PC-9 (cell line): ENCODE measurements at regions not wholly inside any gene's neighbourhood (a gene's known extent, or its start where the extent isn't known, plus 50 kb on each side); places are given as distances from the start of the nearest gene placed in this dataset.

Experiments used
- BruUV-seq: library from RNA; stranded (reverse); fragments of 400-500 nt; replicated peaks from 2 replicates; lab custom pipeline; 2021; lab: Mats Ljungman, UMichigan
- CTCF ChIA-PET: fragments of 300-600 bp; sonication (Branson Sonifier 250); formaldehyde crosslinking; loops from one replicate; lab custom pipeline; 2022; ENCODE audit warnings: antibody characterized with exemption; lab: Charles Lee
- POLR2A ChIA-PET: fragments of 300-600 bp; sonication (Branson Sonifier 250); formaldehyde crosslinking; loops from one replicate; lab custom pipeline; 2022; ENCODE audit warnings: antibody characterized with exemption; ENCODE audit not compliant: unreplicated experiment; lab: Charles Lee
- DNase-seq, 2 experiments: peaks; one replicate each; pipeline versions ENCODE4 v3.0.0 to v3.0.0-alpha.2; 2015 to 2022; ENCODE audit warnings: mixed read lengths in 1 of 2
- H2AFZ ChIP-seq: fragments of 200-600 bp; sonication (generic); 2 replicates; pipeline ENCODE4 v1.8.1; 2017; ENCODE audit warnings: antibody characterized with exemption
- H3F3A ChIP-seq: fragments of 200-600 bp; sonication (generic); 2 replicates; pipeline ENCODE4 v1.8.1; 2017; ENCODE audit warnings: antibody characterized with exemption, mild to moderate bottlenecking, low read depth; ENCODE audit not compliant: insufficient read depth
- H3K27ac ChIP-seq: fragments of 200-600 bp; sonication (generic); 2 replicates; pipeline ENCODE4 v1.6.1; 2016; ENCODE audit warnings: mixed run types
- H3K27me3 ChIP-seq: fragments of 200-600 bp; sonication (generic); 2 replicates; pipeline ENCODE4 v1.6.1; 2016; ENCODE audit warnings: low read depth, mixed run types; ENCODE audit not compliant: insufficient read depth
- H3K36me3 ChIP-seq: fragments of 200-600 bp; sonication (generic); 2 replicates; pipeline ENCODE4 v1.6.1; 2016; ENCODE audit warnings: low read depth, mixed run types
- H3K4me1 ChIP-seq: fragments of 200-600 bp; sonication (generic); replicated peaks from 2 replicates; pipeline ENCODE4 v1.6.1; 2016; ENCODE audit warnings: mixed run types; ENCODE audit not compliant: insufficient read depth
- H3K4me2 ChIP-seq: fragments of 200-600 bp; sonication (generic); 2 replicates; pipeline ENCODE4 v1.6.1; 2017; ENCODE audit warnings: mixed run types
- H3K4me3 ChIP-seq: fragments of 200-600 bp; sonication (generic); 2 replicates; pipeline ENCODE4 v1.6.1; 2016; ENCODE audit warnings: mixed run types
- H3K79me2 ChIP-seq: fragments of 200-600 bp; sonication (generic); 2 replicates; pipeline ENCODE4 v1.6.1; 2017; ENCODE audit warnings: low read depth, mixed run types
- H3K9me2 ChIP-seq: fragments of 200-600 bp; sonication (generic); 2 replicates; pipeline ENCODE4 v1.8.1; 2017; ENCODE audit warnings: mild to moderate bottlenecking; ENCODE audit not compliant: insufficient read depth
- H3K9me3 ChIP-seq: fragments of 200-600 bp; sonication (generic); 2 replicates; pipeline ENCODE4 v1.8.1; 2016; ENCODE audit warnings: low read depth; ENCODE audit not compliant: insufficient read depth
- H4K20me1 ChIP-seq: fragments of 200-600 bp; sonication (generic); 2 replicates; pipeline ENCODE4 v1.8.1; 2017; ENCODE audit not compliant: insufficient read depth
- EZH2 ChIP-seq: fragments of 200-600 bp; sonication (generic); IDR thresholded peaks from 2 replicates; pipeline ENCODE4 v1.8.0; 2017; ENCODE audit warnings: antibody characterized with exemption, low read depth
- intact Hi-C: fragments of 100-400 bp; cut with micrococcal nuclease; formaldehyde crosslinking; loops from one replicate; pipeline ENCODE4 v1.10.0; 2022; ENCODE audit not compliant: unreplicated experiment
- TF ChIP-seq, protein P1 (sequence below): fragments of 200-600 bp; sonication (generic); conservative IDR thresholded peaks from 2 replicates; pipeline ENCODE4 v1.6.1; 2017; ENCODE audit warnings: mixed run types, antibody characterized with exemption, mild to moderate bottlenecking, moderate library complexity

DNA sequence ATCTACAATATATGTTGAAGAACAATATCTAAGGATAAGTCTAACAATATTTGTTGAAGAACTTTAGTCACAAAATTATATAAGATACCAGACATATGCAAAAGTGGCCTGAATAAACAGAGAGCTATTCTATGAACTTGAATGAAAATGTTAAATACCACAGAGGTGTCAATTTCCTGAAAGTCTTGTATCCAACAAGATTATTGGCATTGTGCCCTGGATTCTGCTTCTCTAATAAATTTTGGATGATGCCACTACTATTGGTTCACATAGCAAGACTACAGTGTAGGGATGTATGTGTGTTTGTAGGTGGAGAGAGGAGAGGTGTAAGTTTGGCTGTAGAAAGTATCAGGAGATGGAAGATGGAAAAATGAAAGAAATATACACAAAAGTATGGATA lies 731.8 kb upstream of the RGMB start:
- H3K9me3 ChIP-seq: no peaks in the 10 kb centered on the region
- H3K9me2 ChIP-seq: no peaks in the 10 kb centered on the region
- no peak overlapping the region for H2AFZ ChIP-seq
- TF ChIP-seq, protein P1, sequence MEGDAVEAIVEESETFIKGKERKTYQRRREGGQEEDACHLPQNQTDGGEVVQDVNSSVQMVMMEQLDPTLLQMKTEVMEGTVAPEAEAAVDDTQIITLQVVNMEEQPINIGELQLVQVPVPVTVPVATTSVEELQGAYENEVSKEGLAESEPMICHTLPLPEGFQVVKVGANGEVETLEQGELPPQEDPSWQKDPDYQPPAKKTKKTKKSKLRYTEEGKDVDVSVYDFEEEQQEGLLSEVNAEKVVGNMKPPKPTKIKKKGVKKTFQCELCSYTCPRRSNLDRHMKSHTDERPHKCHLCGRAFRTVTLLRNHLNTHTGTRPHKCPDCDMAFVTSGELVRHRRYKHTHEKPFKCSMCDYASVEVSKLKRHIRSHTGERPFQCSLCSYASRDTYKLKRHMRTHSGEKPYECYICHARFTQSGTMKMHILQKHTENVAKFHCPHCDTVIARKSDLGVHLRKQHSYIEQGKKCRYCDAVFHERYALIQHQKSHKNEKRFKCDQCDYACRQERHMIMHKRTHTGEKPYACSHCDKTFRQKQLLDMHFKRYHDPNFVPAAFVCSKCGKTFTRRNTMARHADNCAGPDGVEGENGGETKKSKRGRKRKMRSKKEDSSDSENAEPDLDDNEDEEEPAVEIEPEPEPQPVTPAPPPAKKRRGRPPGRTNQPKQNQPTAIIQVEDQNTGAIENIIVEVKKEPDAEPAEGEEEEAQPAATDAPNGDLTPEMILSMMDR: no peak
- TF ChIP-seq EZH2: no peak
- H3K79me2 ChIP-seq: no peaks in the 10 kb centered on the region
- ChIA-PET POLR2A (no interaction called here), CTCF (no interaction called here)
- no peaks in the 10 kb centered on the region for H4K20me1 ChIP-seq
- no peak overlapping the region for H3K4me2 ChIP-seq
- no peaks in the 10 kb centered on the region for H3K27me3 ChIP-seq
- intact Hi-C loops: no loop called here
- no TSS peak for BruUV-seq
- no peak overlapping the region for H3K4me3 ChIP-seq
- no peaks in the 10 kb centered on the region; the same call in 1 of the 2 replicates for H3K36me3 ChIP-seq
- H3K4me1 ChIP-seq: no peaks in the 10 kb centered on the region
- H3K27ac ChIP-seq: no peak overlapping the region
- no peaks in the 10 kb centered on the region for H3F3A ChIP-seq
- DNase-seq: no peak

DNA sequence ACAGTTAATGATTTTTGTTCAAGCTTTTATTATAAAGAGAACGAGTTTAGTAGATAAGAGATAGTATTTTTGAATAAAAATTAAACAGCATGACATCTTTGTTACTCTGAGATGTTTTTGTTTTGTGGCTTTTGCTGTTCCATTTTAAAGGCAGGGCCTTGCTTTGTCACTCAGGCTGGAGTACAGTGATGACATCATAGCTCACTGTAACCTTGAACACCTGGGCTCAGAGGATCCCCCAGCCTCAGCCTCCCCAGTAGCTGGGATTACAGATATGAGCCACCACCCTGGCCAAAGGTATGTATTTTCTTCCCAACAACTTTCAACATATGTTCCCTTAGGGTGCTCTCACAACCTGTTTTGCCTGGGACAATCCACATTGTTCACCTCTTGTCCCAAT lies 730.9 kb upstream of the RGMB start:
- Histone ChIP-seq H2AFZ (no peak overlapping the region), H3K9me3 (no peaks in the 10 kb centered on the region), H3K79me2 (no peaks in the 10 kb centered on the region), H3K27me3 (no peaks in the 10 kb centered on the region), H3K4me3 (no peak overlapping the region), H3K9me2 (no peaks in the 10 kb centered on the region), H3K27ac (no peak overlapping the region), H3K4me2 (no peak overlapping the region), H3F3A (no peaks in the 10 kb centered on the region), H4K20me1 (no peaks in the 10 kb centered on the region), H3K36me3 (no peaks in the 10 kb centered on the region; the same call in 1 of the 2 replicates), H3K4me1 (no peaks in the 10 kb centered on the region)
- no peak for TF ChIP-seq EZH2
- TF ChIP-seq, protein P1: no peak
- intact Hi-C loops: no loop called here
- ChIA-PET POLR2A (no interaction called here), CTCF (no interaction called here)
- no peak for DNase-seq
- no TSS peak for BruUV-seq

DNA sequence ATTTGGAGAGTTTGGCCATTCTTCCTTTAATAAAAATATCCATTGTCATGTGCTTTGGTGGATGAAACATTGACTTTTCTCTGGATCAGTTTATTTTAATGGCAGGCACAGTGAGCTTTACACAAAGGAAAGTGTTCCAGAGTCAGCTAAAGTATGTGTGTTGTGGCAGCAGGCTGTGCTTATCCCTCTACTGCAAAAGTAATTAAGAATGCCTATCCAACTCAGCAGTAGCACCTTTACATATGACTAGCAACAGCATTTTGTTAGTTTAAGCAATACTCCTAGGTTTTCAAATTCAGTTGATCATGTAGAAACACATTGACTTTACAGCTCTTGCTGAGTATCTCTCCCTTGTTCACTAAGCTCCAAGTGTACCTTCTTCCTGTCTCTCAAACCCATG lies 730.5 kb upstream of the RGMB start:
- no peaks in the 10 kb centered on the region for H3K36me3 ChIP-seq
- no peaks in the 10 kb centered on the region for H3F3A ChIP-seq
- H3K9me2 ChIP-seq: no peaks in the 10 kb centered on the region
- BruUV-seq: no TSS peak
- H3K79me2 ChIP-seq: no peaks in the 10 kb centered on the region
- H3K27me3 ChIP-seq: no peaks in the 10 kb centered on the region
- H3K4me1 ChIP-seq: no peaks in the 10 kb centered on the region
- no peaks in the 10 kb centered on the region for H4K20me1 ChIP-seq
- TF ChIP-seq, protein P1: no peak
- TF ChIP-seq EZH2: no peak
- no peak overlapping the region for H3K27ac ChIP-seq
- H3K4me3 ChIP-seq: no peak overlapping the region
- intact Hi-C loops: no loop called here
- ChIA-PET CTCF (no interaction called here), POLR2A (no interaction called here)
- no peak for DNase-seq
- no peak overlapping the region for H2AFZ ChIP-seq
- no peaks in the 10 kb centered on the region for H3K9me3 ChIP-seq
- no peak overlapping the region for H3K4me2 ChIP-seq
